AG10803 (cell line): ENCODE measurements at regions not wholly inside any gene's neighbourhood (a gene's known extent, or its start where the extent isn't known, plus 50 kb on each side); places are given as distances from the start of the nearest gene placed in this dataset.

Source experiments
- DNase-seq: peaks from one replicate; pipeline ENCODE4 v3.0.0; 2010; ENCODE audit warnings: low read depth
- H3K4me3 ChIP-seq: 2 replicates; pipeline ENCODE4 v1.5.1; 2011; ENCODE audit warnings: mild to moderate bottlenecking, low read length, control low read depth
- TF ChIP-seq, protein P1 (sequence below): conservative IDR thresholded peaks from 2 replicates; pipeline ENCODE4 v1.5.1; 2011; ENCODE audit warnings: mild to moderate bottlenecking, low read length, control low read depth, inconsistent platforms

DNA sequence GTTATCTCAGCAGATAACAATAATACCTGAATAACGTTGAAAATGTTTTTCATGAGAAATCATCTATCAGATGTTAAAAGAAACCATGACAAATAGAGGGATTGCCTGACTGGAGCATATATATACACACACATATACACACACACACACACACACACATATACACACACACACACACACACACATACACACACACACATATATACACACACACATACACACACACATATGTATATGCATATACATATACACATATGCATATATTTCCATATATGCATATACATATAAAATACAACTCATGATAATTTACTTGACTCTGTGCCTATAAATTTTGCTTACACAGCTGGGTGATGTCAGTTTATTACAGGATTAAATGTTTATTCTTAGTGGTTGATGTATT lies 847.3 kb upstream of the ADAMTS5 start:
- no peak for DNase-seq
- TF ChIP-seq, protein P1, sequence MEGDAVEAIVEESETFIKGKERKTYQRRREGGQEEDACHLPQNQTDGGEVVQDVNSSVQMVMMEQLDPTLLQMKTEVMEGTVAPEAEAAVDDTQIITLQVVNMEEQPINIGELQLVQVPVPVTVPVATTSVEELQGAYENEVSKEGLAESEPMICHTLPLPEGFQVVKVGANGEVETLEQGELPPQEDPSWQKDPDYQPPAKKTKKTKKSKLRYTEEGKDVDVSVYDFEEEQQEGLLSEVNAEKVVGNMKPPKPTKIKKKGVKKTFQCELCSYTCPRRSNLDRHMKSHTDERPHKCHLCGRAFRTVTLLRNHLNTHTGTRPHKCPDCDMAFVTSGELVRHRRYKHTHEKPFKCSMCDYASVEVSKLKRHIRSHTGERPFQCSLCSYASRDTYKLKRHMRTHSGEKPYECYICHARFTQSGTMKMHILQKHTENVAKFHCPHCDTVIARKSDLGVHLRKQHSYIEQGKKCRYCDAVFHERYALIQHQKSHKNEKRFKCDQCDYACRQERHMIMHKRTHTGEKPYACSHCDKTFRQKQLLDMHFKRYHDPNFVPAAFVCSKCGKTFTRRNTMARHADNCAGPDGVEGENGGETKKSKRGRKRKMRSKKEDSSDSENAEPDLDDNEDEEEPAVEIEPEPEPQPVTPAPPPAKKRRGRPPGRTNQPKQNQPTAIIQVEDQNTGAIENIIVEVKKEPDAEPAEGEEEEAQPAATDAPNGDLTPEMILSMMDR: no peak
- H3K4me3 ChIP-seq: no peak overlapping the region

DNA sequence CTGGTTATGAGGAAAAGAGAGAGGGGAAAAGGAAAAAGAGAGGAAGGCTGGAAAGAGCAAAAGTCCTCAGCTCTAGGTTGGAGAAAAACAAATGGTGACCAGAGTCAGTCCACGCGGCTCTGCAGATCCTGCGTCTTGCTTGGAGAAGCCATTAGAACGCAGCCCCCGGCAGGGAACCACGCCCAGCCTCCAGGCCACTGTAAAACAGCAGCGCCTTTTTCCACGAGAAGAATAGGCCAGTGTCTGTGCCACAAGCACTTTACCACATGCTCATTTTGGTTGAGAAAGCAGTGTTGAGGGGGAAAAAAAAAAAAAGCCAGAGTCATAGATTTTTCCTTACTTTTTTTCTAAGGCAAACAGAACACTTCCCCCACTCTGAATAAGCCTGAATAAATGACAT lies 846.9 kb upstream of the ADAMTS5 start:
- no peak overlapping the region for H3K4me3 ChIP-seq
- DNase-seq: no peak
- TF ChIP-seq, protein P1: no peak

DNA sequence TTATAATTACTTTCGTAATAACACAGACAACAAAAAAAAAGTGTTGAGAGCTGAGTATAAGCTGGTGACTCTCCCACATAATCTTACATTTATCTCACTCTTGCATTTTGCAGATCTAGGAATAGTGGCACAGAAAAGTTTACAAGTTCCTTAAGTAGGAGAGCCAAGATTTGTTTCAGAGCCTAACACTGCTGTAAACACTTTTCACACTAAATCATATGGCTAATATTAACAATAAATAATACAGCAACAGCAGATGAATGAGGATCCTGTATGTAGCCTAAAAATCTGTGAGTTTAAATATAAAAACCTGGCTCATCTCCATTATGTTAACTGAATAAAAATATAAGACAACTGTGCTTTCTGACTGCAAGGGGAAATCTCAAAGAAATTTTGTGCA lies 846.5 kb upstream of the ADAMTS5 start:
- TF ChIP-seq, protein P1: no peak

DNA sequence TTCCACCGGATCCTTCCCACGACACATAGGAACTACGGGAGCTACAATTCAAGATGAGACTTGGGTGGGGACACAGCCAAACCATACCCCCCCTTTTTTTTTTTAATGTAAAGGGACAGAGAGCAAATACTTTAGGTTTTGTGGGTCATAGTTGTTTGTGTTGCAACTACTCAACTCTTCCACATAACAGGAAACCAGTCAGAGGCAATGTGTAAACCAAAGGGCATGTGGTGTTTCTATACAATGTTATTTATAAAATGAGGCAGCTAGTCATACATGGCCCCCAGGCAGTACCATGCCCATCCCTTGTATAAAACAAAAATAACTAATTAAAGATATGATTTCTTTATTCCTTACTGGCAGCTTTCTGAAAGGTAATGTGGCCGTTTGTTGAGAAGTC lies 845.4 kb upstream of the ADAMTS5 start:
- TF ChIP-seq, protein P1: no peak
- DNase-seq: no peak

More for the DNA sequence above, 846.5 kb upstream of the ADAMTS5 start:
- DNase-seq: no peak
- no peak overlapping the region for H3K4me3 ChIP-seq

DNA sequence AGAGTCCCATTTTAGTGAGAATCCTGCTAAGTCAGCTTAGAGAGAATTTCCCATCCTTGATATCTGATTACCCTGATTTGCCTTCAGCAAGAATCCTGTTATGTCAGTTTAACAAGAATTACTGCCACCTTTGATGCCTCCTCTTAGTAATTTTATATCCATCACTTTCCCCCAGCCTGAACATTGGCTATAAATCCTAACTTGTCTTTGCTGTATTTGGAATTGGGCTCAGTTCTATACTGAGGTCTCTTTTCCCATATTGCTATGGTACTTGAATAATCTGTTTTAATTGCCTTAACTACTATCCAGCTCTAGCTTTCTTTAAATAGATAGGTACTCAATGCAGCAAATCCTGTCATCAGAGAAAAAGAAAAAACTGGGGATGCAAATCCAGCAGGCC lies 842.0 kb upstream of the ADAMTS5 start:
- TF ChIP-seq, protein P1: no peak
- no peak overlapping the region for H3K4me3 ChIP-seq
- no peak for DNase-seq

More for the DNA sequence above, 845.4 kb upstream of the ADAMTS5 start:
- no peak overlapping the region for H3K4me3 ChIP-seq

DNA sequence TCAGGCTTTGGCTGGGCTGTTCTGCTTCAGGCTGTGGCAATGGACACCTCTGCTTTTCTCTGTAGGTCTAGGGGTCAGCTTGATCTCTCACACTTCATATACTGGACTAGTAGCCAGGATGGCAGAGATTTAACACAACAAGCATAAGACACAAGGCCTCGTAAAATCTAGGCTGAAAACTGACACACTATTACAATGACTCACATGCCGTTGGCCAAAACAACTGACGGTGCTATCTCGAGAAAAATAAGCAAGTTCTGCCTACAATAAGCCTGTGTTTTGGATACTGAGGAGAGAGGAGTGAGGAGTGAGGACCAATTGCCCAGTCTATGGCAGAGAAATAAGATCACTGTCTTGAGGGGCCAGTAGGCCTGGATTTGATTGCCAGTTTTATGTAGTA lies 840.7 kb upstream of the ADAMTS5 start:
- TF ChIP-seq, protein P1: no peak
- no peak for DNase-seq
- H3K4me3 ChIP-seq: no peak overlapping the region

DNA sequence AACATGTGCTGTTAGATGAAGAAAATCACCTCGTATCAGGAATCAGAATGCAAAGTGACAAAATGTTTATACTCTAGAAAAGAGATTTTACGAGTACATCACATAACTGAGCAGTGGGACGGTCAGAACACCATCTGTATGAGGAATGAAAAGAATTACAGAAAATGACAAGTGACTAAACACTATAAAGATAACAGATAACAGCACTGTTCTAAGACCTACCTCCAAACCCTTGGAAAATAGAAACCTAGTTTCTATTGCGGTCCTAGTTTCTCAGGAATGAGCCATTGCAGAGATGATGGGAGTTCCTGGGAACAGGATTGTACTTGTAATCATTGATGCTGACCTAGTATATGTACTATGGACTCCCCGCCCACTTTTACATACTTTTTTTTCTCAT lies 839.4 kb upstream of the ADAMTS5 start:
- DNase-seq: no peak
- no peak overlapping the region for H3K4me3 ChIP-seq
- TF ChIP-seq, protein P1: no peak
